K562 (cell line): ENCODE measurements at regions not wholly inside any gene's neighbourhood (a gene's known extent, or its start where the extent isn't known, plus 50 kb on each side); places are given as distances from the start of the nearest gene placed in this dataset.

Experiments used
- ATAC-seq: fragments of 200-7000 bp; cut with Tn5 transposase; 3 replicates; pipeline ENCODE4 v1.9.1; 2020; ENCODE audit warnings: moderate library complexity
- BruUV-seq: library from RNA; stranded (reverse); fragments of 400-500 nt; replicated peaks from 2 replicates; lab custom pipeline; 2021; lab: Mats Ljungman, UMichigan
- CTCF ChIA-PET: fragments of 300-600 bp; formaldehyde crosslinking; extraction: SDS; loops from one replicate; lab custom pipeline; 2021; ENCODE audit warnings: low intra/inter-chr PET ratio; lab: Yijun Ruan, JAX
- POLR2A ChIA-PET: fragments of 300-600, 350-650 bp; sonication (Branson Sonifier 250); formaldehyde crosslinking; extraction: SDS; loops from one replicate; lab custom pipeline; 2021; ENCODE audit warnings: antibody characterized with exemption, inconsistent platforms; lab: Yijun Ruan, JAX
- DNase-seq, 4 experiments: peaks; one replicate each; pipeline versions ENCODE4 v3.0.0 to v3.0.0-alpha.2; 2011 to 2018; ENCODE audit warnings: low spot score in 3 of 4, mixed read lengths in 3 of 4; ENCODE audit errors: extremely low read depth in 1 of 4
- FAIRE-seq: peaks from 2 replicates; lab custom pipeline; 2011; peaks lifted over from hg19 to GRCh38; lab: Jason Lieb, UNC
- H2AFZ ChIP-seq: 2 replicates; pipeline ENCODE4 v1.6.0; 2011; ENCODE audit warnings: low read depth, low read length, control low read depth, inconsistent platforms
- H3K27ac ChIP-seq: fragments of 200-600 bp; 3 replicates; pipeline ENCODE4 v1.8.0; 2011; ENCODE audit warnings: low read depth, mild to moderate bottlenecking, control low read depth, inconsistent platforms, low read length, moderate library complexity, mixed read lengths; ENCODE audit errors: extremely low read depth
- H3K27me3 ChIP-seq, 2 experiments: fragments of 300-600 bp in 1 of 2; 2 replicates in 1 of 2; 3 replicates in 1 of 2; pipeline versions ENCODE4 v1.6.0 to v1.8.0; 2011; ENCODE audit warnings: inconsistent platforms in 2 of 2, low read length in 2 of 2, mild to moderate bottlenecking in 1 of 2, mixed read lengths in 1 of 2, moderate library complexity in 1 of 2; ENCODE audit not compliant: control insufficient read depth in 2 of 2, insufficient read depth in 2 of 2
- H3K36me3 ChIP-seq: fragments of 300-600 bp; 3 replicates; pipeline ENCODE4 v1.8.0; 2011; ENCODE audit warnings: mild to moderate bottlenecking, low read length, inconsistent platforms; ENCODE audit not compliant: control insufficient read depth, insufficient read depth
- H3K4me1 ChIP-seq, 2 experiments: fragments of 200-600 bp in 1 of 2; replicated peaks in 1 of 2; 2 replicates in 1 of 2; 3 replicates in 1 of 2; pipeline versions ENCODE4 v1.5.1 to v1.8.0; 2011; ENCODE audit warnings: inconsistent platforms in 2 of 2, low read length in 2 of 2, mild to moderate bottlenecking in 1 of 2, mixed read lengths in 1 of 2, moderate library complexity in 1 of 2; ENCODE audit not compliant: control insufficient read depth in 2 of 2, insufficient read depth in 2 of 2
- H3K4me2 ChIP-seq: 2 replicates; pipeline ENCODE4 v1.6.1; 2011; ENCODE audit warnings: low read length, control low read depth, inconsistent platforms, mixed read lengths; ENCODE audit not compliant: insufficient read depth
- H3K4me3 ChIP-seq: fragments of 200-600 bp; sonication (generic), shearing (Covaris generic); 2 replicates; pipeline ENCODE4 v1.5.1; 2016; ENCODE audit warnings: control low read depth, inconsistent platforms
- H3K79me2 ChIP-seq: fragments of 200-600 bp; 3 replicates; pipeline ENCODE4 v1.8.0; 2011; ENCODE audit warnings: low read length, inconsistent platforms; ENCODE audit not compliant: control insufficient read depth, insufficient read depth
- H3K9ac ChIP-seq, 2 experiments: 2 replicates each; pipeline versions ENCODE4 v1.6.0 to v1.6.1; 2011; ENCODE audit warnings: low read depth in 2 of 2, low read length in 2 of 2, control low read depth in 1 of 2, inconsistent platforms in 1 of 2, mild to moderate bottlenecking in 1 of 2, mixed read lengths in 1 of 2; ENCODE audit not compliant: insufficient read depth in 1 of 2
- H3K9me1 ChIP-seq: one replicate; pipeline ENCODE4 v1.6.0; 2011; ENCODE audit warnings: inconsistent platforms, mild to moderate bottlenecking, low read length, moderate library complexity; ENCODE audit not compliant: control insufficient read depth, insufficient read depth
- H3K9me3 ChIP-seq: replicated peaks from 2 replicates; pipeline ENCODE4 v1.5.1; 2011; ENCODE audit warnings: low read depth, low read length, inconsistent platforms; ENCODE audit not compliant: control insufficient read depth, insufficient read depth
- H4K20me1 ChIP-seq: replicated peaks from 2 replicates; pipeline ENCODE4 v1.6.1; 2011; ENCODE audit warnings: low read length, inconsistent platforms, mixed read lengths; ENCODE audit not compliant: control insufficient read depth, insufficient read depth
- CCNT2 ChIP-seq: IDR thresholded peaks from 2 replicates; pipeline ENCODE4 v1.6.1; 2011; ENCODE audit warnings: borderline replicate concordance, low read depth, mild to moderate bottlenecking, moderate library complexity, mixed read lengths, low read length; ENCODE audit not compliant: insufficient read length; ENCODE audit errors: extremely low read depth
- CSDE1 ChIP-seq, 2 experiments: fragments of 450-650 bp; IDR thresholded peaks; 2 replicates each; pipeline ENCODE4 v1.6.1; 2016; ENCODE audit warnings: mild to moderate bottlenecking in 1 of 2
- DPF2 ChIP-seq: fragments of 450-650 bp; IDR thresholded peaks from 2 replicates; pipeline ENCODE4 v1.6.1; 2016
- HMG20B ChIP-seq: fragments of 250-450 bp; sonication (Bioruptor Pico); IDR thresholded peaks from 2 replicates; pipeline ENCODE4 v1.5.0; 2021; ENCODE audit warnings: mild to moderate bottlenecking
- KAT7 ChIP-seq: sonication (generic); formaldehyde crosslinking; IDR thresholded peaks from 2 replicates; pipeline ENCODE4 v1.8.0; 2022; ENCODE audit warnings: missing genetic modification reagents, mild to moderate bottlenecking, borderline replicate concordance
- MCM2 ChIP-seq: fragments of 450-650 bp; IDR thresholded peaks from 2 replicates; pipeline ENCODE4 v1.6.1; 2017; ENCODE audit warnings: low read depth, mild to moderate bottlenecking
- MTA2 ChIP-seq: fragments of 450-650 bp; IDR thresholded peaks from 2 replicates; pipeline ENCODE4 v1.6.1; 2016; ENCODE audit warnings: low read depth
- MXI1 ChIP-seq: IDR thresholded peaks from 2 replicates; pipeline ENCODE4 v1.6.1; 2011; ENCODE audit warnings: low read depth, mild to moderate bottlenecking, improper control_type of control experiment, low read length
- NFE2 ChIP-seq: IDR thresholded peaks from 2 replicates; pipeline ENCODE4 v1.6.1; 2014; ENCODE audit warnings: antibody characterized with exemption, low read depth
- RHOXF2B ChIP-seq: fragments of 250-450 bp; sonication (Bioruptor Pico); conservative IDR thresholded peaks from 2 replicates; pipeline ENCODE4 v1.5.1; 2021
- SMAD3 ChIP-seq: fragments of 450-650 bp; formaldehyde crosslinking; conservative IDR thresholded peaks from 2 replicates; pipeline ENCODE4 v1.4.0; 2020; ENCODE audit warnings: mild to moderate bottlenecking
- TFE3 ChIP-seq: fragments of 450-650 bp; formaldehyde crosslinking; IDR thresholded peaks from 2 replicates; pipeline ENCODE4 v1.4.0; 2020; ENCODE audit warnings: mild to moderate bottlenecking, mixed read lengths
- ZC3H8 ChIP-seq: fragments of 450-650 bp; IDR thresholded peaks from 2 replicates; pipeline ENCODE4 v1.6.1; 2017
- ZNF77 ChIP-seq: fragments of 250-450 bp; sonication (Bioruptor Pico); IDR thresholded peaks from 2 replicates; pipeline ENCODE4 v1.5.0; 2020
- WGBS: fragments of 100-300 bp; shearing (Covaris generic); methylation state at CpG from one replicate; pipeline ENCODE4 v1.1.6; 2016; ENCODE audit warnings: low coverage, mixed read lengths; ENCODE audit not compliant: insufficient coverage; ENCODE audit errors: missing lambda C conversion rate; 5-methylcytosine and 5-hydroxymethylcytosine counted together
- in situ Hi-C: fragments of 300-500 bp; cut with MboI; formaldehyde crosslinking; loops from 4 replicates; pipeline ENCODE4 v1.15.0; 2018; ENCODE audit warnings: inconsistent platforms, mixed read lengths
- intact Hi-C: fragments of 100-400 bp; cut with micrococcal nuclease; formaldehyde crosslinking; loops from 2 replicates; pipeline ENCODE4 v1.14.2; 2022

- H3K9me1 ChIP-seq: no peaks in the 10 kb centered on the region
- H3K36me3 ChIP-seq: no peaks in the 10 kb centered on the region
- DNase-seq: no peak
- H3K4me2 ChIP-seq: no peak overlapping the region
- H4K20me1 ChIP-seq: no peaks in the 10 kb centered on the region
- in situ Hi-C loops (no loop called here), intact Hi-C loops (no loop called here)
- H3K27ac ChIP-seq: no peak overlapping the region
- no peak for ATAC-seq
- no peak overlapping the region for H3K9ac ChIP-seq
- POLR2A ChIA-PET: interaction anchor here (0.6 kb wide), 1 partner anchor 62 kb away, joined by 4 read pairs; no protein-coding TSS in a partner anchor
- H3K4me1 ChIP-seq: no peaks in the 10 kb centered on the region
- 0% methylated on average over 1 of the region's 1 CpG for WGBS
- CTCF ChIA-PET: no interaction called here
- no peak overlapping the region for H2AFZ ChIP-seq
- no TSS peak for BruUV-seq
- no peaks in the 10 kb centered on the region for H3K9me3 ChIP-seq
- H3K4me3 ChIP-seq: no peak overlapping the region
- peaks cover 0 to 6% of the 10 kb centered on the region in 2 experiments; a peak in 1 of 5 replicates for H3K27me3 ChIP-seq
- no peak for FAIRE-seq
- no peak for TF ChIP-seq DPF2
- TF ChIP-seq MXI1: no peak
- TF ChIP-seq RHOXF2B (CRISPR knock-in tag): no peak
- no peak for TF ChIP-seq CSDE1 (IDR thresholded peaks at IDR 0.05)
- TF ChIP-seq SMAD3 (CRISPR knock-in tag): no peak
- TF ChIP-seq TFE3: no peak
- TF ChIP-seq HMG20B (CRISPR knock-in tag): no peak
- no peak for TF ChIP-seq MTA2
- TF ChIP-seq ZC3H8: no peak
- TF ChIP-seq NFE2: no peak
- no peak for TF ChIP-seq ZNF77 (CRISPR knock-in tag)
- TF ChIP-seq MCM2: no peak
- TF ChIP-seq KAT7 (CRISPR knock-in tag): no peak
- no peak for TF ChIP-seq CCNT2
- no peaks in the 10 kb centered on the region for H3K79me2 ChIP-seq
Observed at GRCh38 chr9:113719919-113720318, 156.2 kb upstream of the ZNF618 start.
